HEK293 (cell line): ENCODE measurements at regions not wholly inside any gene's neighbourhood (a gene's known extent, or its start where the extent isn't known, plus 50 kb on each side); places are given as distances from the start of the nearest gene placed in this dataset.

Experiments
- CTCF ChIA-PET: fragments of 350-600 bp; formaldehyde crosslinking; extraction: SDS; loops from one replicate; lab custom pipeline; 2021; ENCODE audit warnings: antibody characterized with exemption; lab: Yijun Ruan, JAX
- POLR2A ChIA-PET: fragments of 300-600 bp; formaldehyde crosslinking; extraction: SDS; loops from one replicate; lab custom pipeline; 2020; ENCODE audit warnings: antibody characterized with exemption, inconsistent platforms; lab: Yijun Ruan, JAX
- H3K27ac ChIP-seq: fragments of 200-500 bp; sonication (Bioruptor generic); 2 replicates; pipeline ENCODE4 v1.5.1; 2014; ENCODE audit warnings: low read depth, low read length, control low read depth, inconsistent platforms; ENCODE audit errors: extremely low read depth
- H3K36me3 ChIP-seq, 2 experiments: fragments of 200-500 bp in 1 of 2; sonication (Bioruptor generic) in 1 of 2; 1 replicate in 1 of 2; 2 replicates in 1 of 2; pipeline ENCODE4 v1.5.1; 2014 to 2017; ENCODE audit warnings: inconsistent platforms in 2 of 2, low read length in 2 of 2; ENCODE audit not compliant: control insufficient read depth in 2 of 2, insufficient read depth in 1 of 2
- H3K4me1 ChIP-seq: fragments of 200-500 bp; sonication (Bioruptor generic); 2 replicates; pipeline ENCODE4 v1.5.1; 2014; ENCODE audit warnings: mild to moderate bottlenecking, low read length, inconsistent platforms; ENCODE audit not compliant: control insufficient read depth, insufficient read depth
- H3K4me3 ChIP-seq: 2 replicates; pipeline ENCODE4 v1.5.1; 2011; ENCODE audit warnings: low read depth, mild to moderate bottlenecking, control low read depth, low read length, moderate library complexity
- H3K9me3 ChIP-seq: fragments of 200-500 bp; sonication (Bioruptor generic); 2 replicates; pipeline ENCODE4 v1.5.1; 2014; ENCODE audit warnings: low read depth, low read length, inconsistent platforms; ENCODE audit not compliant: control insufficient read depth, insufficient read depth
- GLI2 ChIP-seq: fragments of 450-650 bp; formaldehyde crosslinking; IDR thresholded peaks from 2 replicates; pipeline ENCODE4; 2017; ENCODE audit warnings: missing biosample characterization, missing genetic modification characterization, low read depth, borderline replicate concordance
- HOXC10 ChIP-seq: sonication (generic); formaldehyde crosslinking; IDR thresholded peaks from 2 replicates; pipeline ENCODE4 v1.8.1; 2023; ENCODE audit warnings: mild to moderate bottlenecking, missing genetic modification reagents
- PRDM6 ChIP-seq: fragments of 450-650 bp; formaldehyde crosslinking; IDR thresholded peaks from 2 replicates; pipeline ENCODE4 v1.5.1; 2017; ENCODE audit warnings: missing biosample characterization, missing genetic modification characterization
- SALL2 ChIP-seq: fragments of 450-650 bp; formaldehyde crosslinking; IDR thresholded peaks from 2 replicates; pipeline ENCODE4 v1.5.0; 2017; ENCODE audit warnings: missing biosample characterization, mild to moderate bottlenecking, missing genetic modification characterization, borderline replicate concordance
- SP2 ChIP-seq: fragments of 450-650 bp; formaldehyde crosslinking; IDR thresholded peaks from 2 replicates; pipeline ENCODE4 v1.5.1; 2016; ENCODE audit warnings: missing biosample characterization, missing genetic modification characterization
- ZBTB1 ChIP-seq: fragments of 450-650 bp; formaldehyde crosslinking; IDR thresholded peaks from 2 replicates; pipeline ENCODE4 v1.5.1; 2016; ENCODE audit warnings: missing biosample characterization, missing genetic modification characterization
- ZIC2 ChIP-seq: fragments of 450-650 bp; formaldehyde crosslinking; IDR thresholded peaks from 2 replicates; pipeline ENCODE4 v1.5.1; 2016; ENCODE audit warnings: missing biosample characterization, missing genetic modification characterization
- ZNF112 ChIP-seq: fragments of 450-650 bp; formaldehyde crosslinking; IDR thresholded peaks from 2 replicates; pipeline ENCODE4 v1.5.0; 2017; ENCODE audit warnings: missing biosample characterization, missing genetic modification characterization
- ZNF184 ChIP-seq: fragments of 450-650 bp; IDR thresholded peaks from 2 replicates; pipeline ENCODE4 v1.5.1; 2018; ENCODE audit warnings: missing biosample characterization, mild to moderate bottlenecking, missing genetic modification characterization
- ZNF23 ChIP-seq: fragments of 450-650 bp; formaldehyde crosslinking; IDR thresholded peaks from 2 replicates; pipeline ENCODE4 v1.5.1; 2016; ENCODE audit warnings: missing biosample characterization, missing genetic modification characterization, borderline replicate concordance
- ZNF274 ChIP-seq, 2 experiments: fragments of 200-500 bp in 1 of 2; fragments of 450-650 bp in 1 of 2; sonication (Bioruptor generic) in 1 of 2; formaldehyde crosslinking in 1 of 2; IDR thresholded peaks; 2 replicates each; pipeline versions ENCODE4 v1.5.1 to v1.6.1; 2014 to 2016; ENCODE audit warnings: borderline replicate concordance in 1 of 2, inconsistent platforms in 1 of 2, low read length in 1 of 2, missing biosample characterization in 1 of 2, missing genetic modification characterization in 1 of 2
- ZNF350 ChIP-seq: fragments of 450-650 bp; formaldehyde crosslinking; IDR thresholded peaks from 2 replicates; pipeline ENCODE4 v1.5.0; 2017; ENCODE audit warnings: missing biosample characterization, mild to moderate bottlenecking, missing genetic modification characterization
- ZNF354C ChIP-seq: fragments of 450-650 bp; formaldehyde crosslinking; IDR thresholded peaks from 2 replicates; pipeline ENCODE4 v1.5.1; 2016; ENCODE audit warnings: missing biosample characterization, missing genetic modification characterization, low read depth, borderline replicate concordance
- ZNF449 ChIP-seq: fragments of 450-650 bp; formaldehyde crosslinking; IDR thresholded peaks from 2 replicates; pipeline ENCODE4 v1.5.1; 2017; ENCODE audit warnings: missing biosample characterization, mild to moderate bottlenecking, missing genetic modification characterization, moderate library complexity
- ZNF544 ChIP-seq: fragments of 450-650 bp; formaldehyde crosslinking; IDR thresholded peaks from 2 replicates; pipeline ENCODE4 v1.5.0; 2017; ENCODE audit warnings: missing biosample characterization, missing genetic modification characterization
- ZNF596 ChIP-seq: fragments of 450-650 bp; IDR thresholded peaks from 2 replicates; pipeline ENCODE4 v1.5.0; 2018; ENCODE audit warnings: missing biosample characterization, mild to moderate bottlenecking, missing genetic modification characterization, moderate library complexity
- ZNF626 ChIP-seq: fragments of 450-650 bp; sonication (Bioruptor Pico); formaldehyde crosslinking; IDR thresholded peaks from 2 replicates; pipeline ENCODE4 v1.5.1; 2018; ENCODE audit warnings: missing biosample characterization, missing genetic modification characterization, inconsistent platforms
- ZNF777 ChIP-seq: fragments of 450-650 bp; formaldehyde crosslinking; IDR thresholded peaks from 2 replicates; pipeline ENCODE4 v1.5.1; 2017; ENCODE audit warnings: missing biosample characterization, missing genetic modification characterization, borderline replicate concordance
- ZNF791 ChIP-seq: fragments of 450-650 bp; formaldehyde crosslinking; IDR thresholded peaks from 2 replicates; pipeline ENCODE4 v1.5.1; 2016; ENCODE audit warnings: missing biosample characterization, missing genetic modification characterization
- ZNF837 ChIP-seq: fragments of 450-650 bp; formaldehyde crosslinking; IDR thresholded peaks from 2 replicates; pipeline ENCODE4 v1.5.1; 2016; ENCODE audit warnings: missing biosample characterization, missing genetic modification characterization
- TF ChIP-seq, protein P1 (sequence below): fragments of 450-650 bp; formaldehyde crosslinking; IDR thresholded peaks from 2 replicates; pipeline ENCODE4 v1.5.1; 2016; ENCODE audit warnings: missing biosample characterization, missing genetic modification characterization
- TF ChIP-seq, protein P2 (sequence below): fragments of 450-650 bp; formaldehyde crosslinking; IDR thresholded peaks from 2 replicates; pipeline ENCODE4 v1.5.1; 2017; ENCODE audit warnings: missing biosample characterization, missing genetic modification characterization

GRCh38 chr20:52565614-52566013, 374.0 kb upstream of the ZFP64 start:
- CTCF ChIA-PET: no interaction called here
- POLR2A ChIA-PET: no interaction called here
- TF ChIP-seq ZNF184 (no peak), ZNF791 (tag by site-specific recombination) (no peak), ZNF354C (tag by site-specific recombination) (no peak), ZNF544 (tag by site-specific recombination) (no peak), ZNF626 (tag by site-specific recombination) (no peak), ZNF23 (tag by site-specific recombination) (no peak), PRDM6 (tag by site-specific recombination) (no peak), ZNF777 (tag by site-specific recombination) (no peak), ZNF350 (tag by site-specific recombination) (no peak), SALL2 (tag by site-specific recombination) (no peak)
- TF ChIP-seq, protein P1, sequence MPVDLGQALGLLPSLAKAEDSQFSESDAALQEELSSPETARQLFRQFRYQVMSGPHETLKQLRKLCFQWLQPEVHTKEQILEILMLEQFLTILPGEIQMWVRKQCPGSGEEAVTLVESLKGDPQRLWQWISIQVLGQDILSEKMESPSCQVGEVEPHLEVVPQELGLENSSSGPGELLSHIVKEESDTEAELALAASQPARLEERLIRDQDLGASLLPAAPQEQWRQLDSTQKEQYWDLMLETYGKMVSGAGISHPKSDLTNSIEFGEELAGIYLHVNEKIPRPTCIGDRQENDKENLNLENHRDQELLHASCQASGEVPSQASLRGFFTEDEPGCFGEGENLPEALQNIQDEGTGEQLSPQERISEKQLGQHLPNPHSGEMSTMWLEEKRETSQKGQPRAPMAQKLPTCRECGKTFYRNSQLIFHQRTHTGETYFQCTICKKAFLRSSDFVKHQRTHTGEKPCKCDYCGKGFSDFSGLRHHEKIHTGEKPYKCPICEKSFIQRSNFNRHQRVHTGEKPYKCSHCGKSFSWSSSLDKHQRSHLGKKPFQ (tag by site-specific recombination): no peak
- TF ChIP-seq, protein P2, sequence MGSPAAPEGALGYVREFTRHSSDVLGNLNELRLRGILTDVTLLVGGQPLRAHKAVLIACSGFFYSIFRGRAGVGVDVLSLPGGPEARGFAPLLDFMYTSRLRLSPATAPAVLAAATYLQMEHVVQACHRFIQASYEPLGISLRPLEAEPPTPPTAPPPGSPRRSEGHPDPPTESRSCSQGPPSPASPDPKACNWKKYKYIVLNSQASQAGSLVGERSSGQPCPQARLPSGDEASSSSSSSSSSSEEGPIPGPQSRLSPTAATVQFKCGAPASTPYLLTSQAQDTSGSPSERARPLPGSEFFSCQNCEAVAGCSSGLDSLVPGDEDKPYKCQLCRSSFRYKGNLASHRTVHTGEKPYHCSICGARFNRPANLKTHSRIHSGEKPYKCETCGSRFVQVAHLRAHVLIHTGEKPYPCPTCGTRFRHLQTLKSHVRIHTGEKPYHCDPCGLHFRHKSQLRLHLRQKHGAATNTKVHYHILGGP (tag by site-specific recombination): no peak
- TF ChIP-seq, all 188 proteins: peak for 0
- H3K4me1 ChIP-seq: no peaks in the 10 kb centered on the region
- H3K27ac ChIP-seq: no peak overlapping the region
- H3K36me3 ChIP-seq: no peaks in the 10 kb centered on the region
- H3K4me3 ChIP-seq: no peak overlapping the region
- H3K9me3 ChIP-seq: no peaks in the 10 kb centered on the region

DNA sequence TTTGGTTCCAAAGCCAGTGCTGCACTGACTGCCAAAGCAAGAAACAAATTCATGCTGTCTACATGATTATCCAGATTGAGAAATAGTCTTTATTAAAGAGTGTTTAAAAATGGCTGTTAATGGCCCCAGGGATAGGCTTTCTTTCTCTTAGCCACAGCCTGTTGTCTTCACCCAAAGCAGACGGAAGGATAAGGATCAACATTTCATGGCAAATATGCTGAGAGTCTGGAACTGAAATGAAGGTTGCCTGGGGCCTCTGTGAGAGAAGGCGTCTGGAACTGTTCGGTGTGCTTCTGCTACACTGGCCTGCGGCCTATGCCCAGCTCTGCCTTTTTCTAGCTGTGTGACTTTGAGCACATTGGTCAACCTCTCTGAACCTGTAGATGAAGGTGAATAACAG, 373.0 kb upstream of the ZFP64 start:
- TF ChIP-seq ZNF274 (IDR thresholded peaks at IDR 0.05; ENCODE audit: low read length): no peak
- no peak for TF ChIP-seq ZNF274 (tag by site-specific recombination; IDR thresholded peaks at IDR 0.05; ENCODE audit: borderline replicate concordance)
- no peak for TF ChIP-seq GLI2 (tag by site-specific recombination)
- no peak for TF ChIP-seq ZNF449
- no peak for TF ChIP-seq SP2 (tag by site-specific recombination)
- no peak for TF ChIP-seq HOXC10 (CRISPR knock-in tag)
- no peak for TF ChIP-seq ZNF837 (tag by site-specific recombination)
- no peak for TF ChIP-seq ZNF23 (tag by site-specific recombination)
- no peak for TF ChIP-seq ZIC2 (tag by site-specific recombination)
- no peak for TF ChIP-seq ZNF596 (tag by site-specific recombination)
- no peak for TF ChIP-seq ZBTB1 (tag by site-specific recombination)
- TF ChIP-seq ZNF112 (tag by site-specific recombination): no peak
- Histone ChIP-seq H3K4me1 (no peaks in the 10 kb centered on the region), H3K4me3 (no peak overlapping the region), H3K9me3 (no peaks in the 10 kb centered on the region), H3K36me3 (no peaks in the 10 kb centered on the region), H3K27ac (no peak overlapping the region)
- ChIA-PET POLR2A (no interaction called here), CTCF (no interaction called here)
